AG20443 (cell line): ENCODE measurements at regions not wholly inside any gene's neighbourhood (a gene's known extent, or its start where the extent isn't known, plus 50 kb on each side); places are given as distances from the start of the nearest gene placed in this dataset.

Experiments used
- DNase-seq: peaks from one replicate; pipeline ENCODE4 v3.0.0; 2012; ENCODE audit warnings: low spot score, mixed read lengths

DNA sequence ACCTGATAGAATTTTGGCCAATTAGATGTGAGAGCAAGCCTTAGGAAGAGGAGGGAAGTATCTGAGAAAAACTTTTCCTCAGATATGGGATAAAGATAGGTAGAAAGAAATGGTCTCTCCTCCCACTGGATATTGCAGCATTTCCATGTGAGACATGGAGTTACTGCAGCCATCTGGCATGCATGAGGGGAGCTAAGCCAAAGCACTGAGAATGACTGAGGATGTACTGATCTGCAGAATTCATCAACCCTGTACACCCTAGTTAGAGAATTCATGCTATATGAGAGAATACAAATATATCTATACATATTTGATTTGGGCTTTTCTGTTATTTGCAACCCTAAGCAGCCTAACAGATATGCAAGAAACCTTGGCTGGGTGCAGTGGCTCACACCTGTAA, 52.5 kb upstream of the RPL34 start:
- DNase-seq: no peak

DNA sequence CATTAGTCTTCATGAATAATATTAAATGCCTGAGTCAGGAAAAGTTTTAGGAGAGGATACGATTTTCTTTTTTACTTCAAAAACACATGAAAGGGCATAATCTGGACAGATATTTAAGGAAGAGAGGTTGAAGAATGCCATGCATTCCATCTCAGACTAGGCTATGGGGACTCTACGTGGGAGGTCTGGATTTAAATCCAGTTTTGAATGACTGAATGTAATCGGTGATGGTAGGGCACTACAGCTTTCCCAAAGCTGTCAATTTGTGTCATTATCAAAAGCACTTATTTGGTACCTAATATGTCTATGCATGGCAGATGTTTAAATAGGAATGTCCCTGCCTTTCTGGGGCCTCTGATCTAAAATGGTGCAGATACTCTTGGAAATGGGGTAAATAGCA, 59.3 kb upstream of the RPL34 start:
- no peak for DNase-seq

- DNase-seq: no peak
Observed at GRCh38 chr4:108560616-108561015, 59.8 kb upstream of the RPL34 start.

- no peak for DNase-seq
Observed at GRCh38 chr4:108559911-108560310, 60.5 kb upstream of the RPL34 start.

DNA sequence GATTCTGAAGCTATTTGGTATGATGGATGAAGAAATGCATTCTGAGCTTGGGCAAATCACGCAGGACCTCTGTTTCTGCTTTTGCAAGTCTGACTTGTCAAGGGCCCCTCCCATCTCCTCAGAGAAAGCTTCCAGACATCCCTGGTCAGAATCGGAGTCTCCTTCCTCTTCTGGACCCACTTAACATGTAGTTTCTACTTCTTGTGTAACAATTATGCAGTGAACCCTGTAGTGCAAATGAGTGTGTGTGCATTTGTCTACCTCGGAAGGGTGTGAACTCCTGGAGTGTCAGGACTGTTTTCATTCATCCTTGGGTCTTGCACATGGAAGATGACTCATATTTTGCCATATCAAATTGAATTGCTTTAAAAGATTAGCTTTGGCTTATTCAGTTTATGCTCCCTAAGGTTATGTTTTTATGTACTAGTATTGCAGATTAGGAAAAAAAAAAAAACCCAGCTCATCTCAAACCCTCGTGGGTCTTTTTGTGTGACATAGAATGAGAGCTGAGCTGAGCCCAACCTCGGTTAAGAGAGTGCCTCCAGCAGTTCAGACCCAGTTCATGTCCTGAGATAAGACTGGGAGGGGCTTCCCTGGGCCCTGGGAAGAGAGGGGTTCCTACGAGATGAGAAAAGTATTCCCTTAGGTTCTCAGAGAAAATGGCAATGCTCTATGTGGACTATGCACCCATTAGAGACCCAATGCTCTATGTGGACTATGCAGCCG, 61.1 kb upstream of the RPL34 start:
- no peak for DNase-seq

- DNase-seq: no peak
Observed at GRCh38 chr4:108556588-108557200, 63.7 kb upstream of the RPL34 start.

DNA sequence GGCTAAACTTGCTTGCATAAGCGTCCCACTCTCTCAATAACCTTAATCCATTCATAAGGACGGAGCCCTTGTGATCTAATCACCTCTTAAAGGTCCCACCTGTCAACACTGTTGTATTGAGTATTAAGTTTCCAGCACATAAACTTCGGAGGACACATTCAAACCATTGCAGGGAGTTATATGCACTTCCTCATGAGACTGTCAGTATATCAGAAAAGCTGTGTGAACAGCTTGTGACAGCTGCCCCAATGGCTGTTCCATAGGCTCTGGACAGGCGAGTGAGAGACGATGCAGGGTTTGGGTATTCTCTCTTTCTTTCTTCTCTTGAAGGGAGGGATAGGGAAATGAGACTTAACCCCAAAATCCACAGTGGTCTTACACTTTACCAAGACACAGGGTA, 64.2 kb upstream of the RPL34 start:
- DNase-seq: no peak

DNA sequence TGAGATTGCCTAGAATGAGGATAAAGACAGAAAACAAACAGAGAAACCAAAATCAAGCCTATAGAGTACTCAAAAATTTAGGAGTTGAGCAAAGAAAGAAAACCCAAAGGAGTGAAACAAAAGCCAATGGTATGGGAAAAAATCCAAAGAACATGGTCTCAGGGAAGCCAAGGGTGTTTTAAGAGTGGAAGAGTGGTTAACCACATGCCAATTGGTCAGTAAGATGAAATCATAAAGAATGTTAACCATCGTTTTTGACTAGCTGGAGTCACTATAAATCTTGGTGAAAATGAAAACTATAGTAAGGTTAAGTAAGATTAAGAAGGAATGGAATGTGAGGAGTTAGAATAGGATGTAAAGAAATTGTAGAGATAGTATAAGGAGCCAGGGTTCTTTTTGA, 64.7 kb upstream of the RPL34 start:
- DNase-seq: no peak

- no peak for DNase-seq
Observed at GRCh38 chr4:108547682-108548081, 72.7 kb upstream of the RPL34 start.

DNA sequence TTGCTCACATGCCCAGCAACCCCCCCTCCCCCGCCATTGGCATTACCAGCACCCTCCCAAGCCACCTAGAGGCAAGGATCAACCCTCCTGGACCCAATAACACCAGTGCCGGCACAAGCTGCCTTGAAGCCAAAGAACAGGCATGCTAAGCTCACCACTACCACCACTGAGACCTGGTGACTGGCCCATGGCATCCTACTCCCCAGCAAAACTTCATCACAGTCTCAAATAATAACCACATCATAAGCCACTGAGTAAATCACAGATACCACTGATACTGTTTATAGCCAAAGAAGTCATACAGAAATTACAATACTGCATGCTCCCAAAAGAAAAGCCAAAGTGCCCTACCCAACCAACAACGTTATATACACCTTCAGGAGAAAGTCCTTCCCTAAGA, 73.6 kb upstream of the RPL34 start:
- no peak for DNase-seq

DNA sequence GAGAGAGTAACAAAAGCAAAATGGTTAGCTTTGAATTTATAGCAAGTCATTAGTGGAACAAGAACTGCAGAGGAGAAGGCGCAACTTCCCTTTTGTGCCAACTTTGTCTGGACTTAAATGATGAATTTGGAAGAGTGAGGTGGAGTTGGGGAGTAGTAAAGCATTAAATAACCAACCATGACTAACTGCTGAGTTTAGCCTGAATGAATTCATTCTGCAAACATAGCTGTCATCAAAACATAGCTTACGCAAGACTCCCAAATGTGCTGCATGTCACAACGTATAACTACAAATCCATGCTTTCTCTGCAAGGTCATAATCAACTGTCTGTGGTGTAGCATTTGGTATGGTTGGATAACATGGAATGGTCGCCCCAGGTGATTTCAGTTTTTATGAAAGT, 75.9 kb upstream of the RPL34 start:
- no peak for DNase-seq

DNA sequence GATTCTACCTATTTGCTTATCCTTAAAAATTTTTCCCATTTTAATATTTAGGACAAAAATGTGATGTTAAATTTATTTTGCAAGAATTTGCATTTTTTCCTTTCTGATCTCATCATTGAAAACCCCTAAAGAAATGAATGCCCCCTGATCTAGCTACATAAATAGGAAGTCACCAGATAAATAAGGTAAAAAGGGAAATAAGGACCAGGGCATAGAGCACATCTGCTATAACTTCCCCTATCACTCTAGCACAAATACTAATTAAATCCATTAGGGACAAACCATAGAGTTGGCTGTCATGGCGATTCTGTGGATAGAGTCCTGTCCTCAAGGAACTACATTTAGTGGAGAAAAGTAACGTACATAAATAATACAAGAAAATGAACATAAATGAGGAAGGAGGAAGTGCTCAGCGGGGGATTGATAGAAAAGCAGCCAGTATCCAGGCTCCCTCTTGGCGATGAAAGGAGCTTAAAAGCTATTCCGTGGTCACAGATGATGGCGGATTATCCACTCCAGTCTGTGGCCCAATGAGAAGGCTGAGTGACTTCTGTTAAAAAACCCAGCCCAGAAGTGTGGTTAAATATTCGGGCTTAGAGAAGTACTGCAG, 76.9 kb upstream of the RPL34 start:
- DNase-seq: no peak

GRCh38 chr4:108540536-108540935, 79.8 kb upstream of the RPL34 start:
- DNase-seq: no peak

GRCh38 chr4:108536577-108536976, 83.8 kb upstream of the RPL34 start:
- DNase-seq: no peak

- no peak for DNase-seq
Observed at GRCh38 chr4:108535757-108536156, 84.6 kb upstream of the RPL34 start.

GRCh38 chr4:108533876-108534275, 86.5 kb upstream of the RPL34 start:
- no peak for DNase-seq

- DNase-seq: no peak
Observed at GRCh38 chr4:108533245-108533844, 87.0 kb upstream of the RPL34 start.

GRCh38 chr4:108532738-108533137, 87.6 kb upstream of the RPL34 start:
- no peak for DNase-seq

DNA sequence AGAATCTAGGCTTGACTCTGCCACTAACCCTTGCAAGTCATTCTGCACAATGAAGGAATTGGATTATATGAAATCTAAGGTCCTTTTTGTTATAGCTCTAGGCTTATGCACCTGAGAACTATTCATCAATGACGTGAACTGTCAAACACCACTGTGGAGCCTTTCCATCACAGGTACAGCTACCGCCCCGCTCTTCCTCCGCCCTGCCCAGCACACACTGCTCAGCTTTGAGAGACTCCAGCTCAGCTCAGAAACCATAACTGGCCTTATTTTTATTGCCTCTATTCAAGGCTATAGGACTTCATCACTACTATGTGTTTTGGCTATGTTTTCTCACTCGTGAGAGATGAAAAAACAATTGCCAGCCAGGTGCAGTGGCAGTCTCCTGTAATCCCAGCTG, 88.2 kb upstream of the RPL34 start:
- no peak for DNase-seq

DNA sequence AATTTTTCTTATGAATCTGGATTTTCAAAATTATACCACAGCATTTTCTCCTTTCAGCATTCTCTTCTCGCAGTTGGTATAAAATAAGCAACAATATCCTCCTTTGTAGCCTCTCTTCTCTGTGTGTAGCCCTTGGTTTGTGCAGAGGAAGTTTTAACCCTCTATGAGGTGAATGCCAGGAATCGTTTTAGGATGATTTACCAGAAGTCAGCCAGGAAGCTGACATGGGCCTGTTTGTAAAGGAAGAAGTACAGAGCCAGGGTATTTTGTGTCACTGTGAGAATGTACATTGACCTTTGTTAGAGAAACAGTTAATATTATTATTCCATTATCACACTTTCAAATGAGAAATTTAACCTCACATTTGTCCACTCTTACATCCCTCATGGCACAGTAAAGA, 88.9 kb upstream of the RPL34 start:
- DNase-seq: no peak

- no peak for DNase-seq
Observed at GRCh38 chr4:108529984-108530905, 90.1 kb upstream of the RPL34 start.

- DNase-seq: no peak
Observed at GRCh38 chr4:108529102-108529501, 91.3 kb upstream of the RPL34 start.
